ENCODE measurements at regions not wholly inside any gene's neighbourhood (a gene's known extent, or its start where the extent isn't known, plus 50 kb on each side); places are given as distances from the start of the nearest gene placed in this dataset.

- no peak for TF ChIP-seq CTCF (IDR thresholded peaks at IDR 0.05; ENCODE audit: control insufficient read depth, extremely low read depth, insufficient read depth)
- H3K4me3 ChIP-seq (ENCODE audit: low read depth, low read length): no peak overlapping the region
- DNase-seq (ENCODE audit: low read depth): no peak
These were observed 385.8 kb upstream of the PCSK5 start for GRCh38 chr9:75504721-75505120.

DNA sequence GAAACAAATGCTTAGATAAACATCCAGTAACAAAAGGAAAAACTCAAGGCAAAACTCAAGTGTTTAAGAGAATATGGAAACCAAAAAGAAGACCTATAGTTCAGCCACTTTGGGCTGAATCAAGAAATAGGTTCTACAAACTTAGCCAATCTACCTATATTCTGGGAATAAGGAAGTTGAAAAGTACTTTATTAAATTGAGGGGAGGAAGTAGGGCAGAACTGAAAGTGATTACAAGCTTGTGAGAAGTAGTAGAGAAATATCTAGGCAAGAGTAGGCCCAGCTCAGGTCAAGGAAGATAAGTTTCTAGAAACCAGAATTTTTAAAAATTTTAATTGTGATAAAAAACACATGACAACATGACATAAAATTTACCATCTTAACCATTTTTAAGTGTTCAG lies 384.8 kb upstream of the PCSK5 start:
- DNase-seq (ENCODE audit: low read depth): no peak
- TF ChIP-seq CTCF (IDR thresholded peaks at IDR 0.05; ENCODE audit: control insufficient read depth, extremely low read depth, insufficient read depth): no peak
- no peak overlapping the region for H3K4me3 ChIP-seq (ENCODE audit: low read depth, low read length)

- H3K4me3 ChIP-seq (ENCODE audit: low read depth, low read length): no peak overlapping the region
- no peak for TF ChIP-seq CTCF (IDR thresholded peaks at IDR 0.05; ENCODE audit: control insufficient read depth, extremely low read depth, insufficient read depth)
- DNase-seq (ENCODE audit: low read depth): no peak
These were observed 361.0 kb upstream of the PCSK5 start for GRCh38 chr9:75529463-75529862.

DNA sequence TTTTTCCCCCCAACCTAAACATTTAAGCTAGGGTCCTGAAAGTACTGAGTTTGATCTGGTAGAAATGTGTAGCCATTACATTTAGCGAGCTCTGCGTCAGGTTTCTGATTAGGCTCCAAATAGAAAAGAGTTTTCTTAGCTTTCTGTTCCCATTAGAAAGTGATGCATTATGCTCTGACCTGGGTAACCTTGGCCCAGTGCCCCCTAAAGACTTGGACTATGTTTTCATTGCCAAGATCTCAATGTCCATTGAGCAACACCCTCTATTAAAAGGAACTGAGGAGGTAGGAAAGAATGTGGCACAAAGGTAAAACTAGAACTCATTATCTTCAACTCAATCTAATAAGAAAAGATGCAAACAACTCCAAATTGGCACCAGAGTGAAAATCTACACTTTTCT lies 358.9 kb upstream of the PCSK5 start:
- TF ChIP-seq CTCF (IDR thresholded peaks at IDR 0.05; ENCODE audit: control insufficient read depth, extremely low read depth, insufficient read depth): no peak

GRCh38 chr9:75532233-75533050 lies 358.0 kb upstream of the PCSK5 start:
- no peak overlapping the region for H3K4me3 ChIP-seq (ENCODE audit: low read depth, low read length)
- no peak for TF ChIP-seq CTCF (IDR thresholded peaks at IDR 0.05; ENCODE audit: control insufficient read depth, extremely low read depth, insufficient read depth)
- DNase-seq (ENCODE audit: low read depth): no peak

More for the DNA sequence above, 358.9 kb upstream of the PCSK5 start:
- H3K4me3 ChIP-seq (ENCODE audit: low read depth, low read length): no peak overlapping the region
- DNase-seq (ENCODE audit: low read depth): no peak

DNA sequence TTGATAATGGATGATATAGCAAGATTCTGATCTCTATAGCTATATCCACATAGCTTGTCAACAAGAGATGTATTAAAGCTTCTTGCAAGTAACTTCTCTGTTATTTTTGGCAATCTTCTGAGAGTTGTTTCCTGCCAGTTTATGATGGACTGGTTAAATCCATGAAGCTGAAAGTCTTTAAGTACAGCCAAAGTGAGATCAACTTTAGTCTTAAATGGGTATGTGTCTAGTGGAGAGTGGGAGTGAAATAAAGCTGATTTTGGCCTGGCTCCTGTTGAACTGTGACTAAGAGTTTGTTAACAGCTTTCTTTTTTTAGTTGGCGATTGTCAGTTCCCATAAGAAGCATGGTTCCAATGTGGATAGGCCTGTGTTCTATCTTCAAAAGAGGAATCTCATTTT lies 350.9 kb upstream of the PCSK5 start:
- H3K4me3 ChIP-seq (ENCODE audit: low read depth, low read length): no peak overlapping the region
- no peak for TF ChIP-seq CTCF (IDR thresholded peaks at IDR 0.05; ENCODE audit: control insufficient read depth, extremely low read depth, insufficient read depth)
- no peak for DNase-seq (ENCODE audit: low read depth)

DNA sequence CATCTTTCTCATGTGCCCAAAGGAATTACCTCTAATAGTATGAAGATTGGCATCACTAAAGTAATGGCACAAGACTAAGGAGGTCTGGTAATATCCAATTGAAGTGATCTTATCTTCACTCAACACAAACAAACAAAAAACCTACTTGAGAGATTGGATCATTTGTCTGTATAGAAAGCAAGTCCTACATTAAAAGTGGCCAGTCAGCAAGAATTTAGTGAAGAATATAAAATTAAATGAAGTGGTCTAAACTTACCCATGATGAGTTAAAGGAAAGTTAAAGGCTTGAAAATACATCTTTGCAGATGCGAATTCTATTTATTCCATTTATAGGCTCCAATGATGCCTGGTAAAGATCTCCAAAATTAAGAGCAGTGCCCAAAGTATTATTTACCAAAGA lies 350.3 kb upstream of the PCSK5 start:
- H3K4me3 ChIP-seq (ENCODE audit: low read depth, low read length): no peak overlapping the region
- no peak for TF ChIP-seq CTCF (IDR thresholded peaks at IDR 0.05; ENCODE audit: control insufficient read depth, extremely low read depth, insufficient read depth)
- no peak for DNase-seq (ENCODE audit: low read depth)
